ENCODE measurements at regions not wholly inside any gene's neighbourhood (a gene's known extent, or its start where the extent isn't known, plus 50 kb on each side); places are given as distances from the start of the nearest gene placed in this dataset.

GRCh38 chr4:123072060-123072459, 149.7 kb upstream of the NUDT6 start:
- TF ChIP-seq YY1 (IDR thresholded peaks at IDR 0.05; ENCODE audit: low read depth): no peak
- TF ChIP-seq TCF12 (IDR thresholded peaks at IDR 0.05; ENCODE audit: low read depth): no peak
- TF ChIP-seq MAX (IDR thresholded peaks at IDR 0.05): no peak
- TF ChIP-seq EGR1 (IDR thresholded peaks at IDR 0.05): no peak
- TF ChIP-seq NFIC (IDR thresholded peaks at IDR 0.05): no peak
